HepG2 (cell line): ENCODE measurements at regions not wholly inside any gene's neighbourhood (a gene's known extent, or its start where the extent isn't known, plus 50 kb on each side); places are given as distances from the start of the nearest gene placed in this dataset.

Experiments used
- ATAC-seq: fragments of 200-7000 bp; cut with Tn5 transposase; 3 replicates; pipeline ENCODE4 v1.9.1; 2020; ENCODE audit warnings: mild to moderate bottlenecking, moderate library complexity
- BruUV-seq: library from RNA; stranded (reverse); fragments of 400-500 nt; replicated peaks from 2 replicates; lab custom pipeline; 2021; lab: Mats Ljungman, UMichigan
- CTCF ChIA-PET: fragments of 300-600 bp; formaldehyde crosslinking; extraction: SDS; loops from one replicate; lab custom pipeline; 2021; ENCODE audit warnings: low total read pairs, inconsistent platforms, low intra/inter-chr PET ratio; lab: Yijun Ruan, JAX
- POLR2A ChIA-PET: fragments of 350-600 bp; sonication (Branson Sonifier 250); formaldehyde crosslinking; loops from one replicate; lab custom pipeline; 2020; ENCODE audit warnings: antibody characterized with exemption, inconsistent platforms; lab: Yijun Ruan, JAX
- DNase-seq: peaks from one replicate; pipeline ENCODE4 v3.0.0-alpha.2; 2015; ENCODE audit warnings: low spot score
- FAIRE-seq: peaks from 3 replicates; lab custom pipeline; 2011; peaks lifted over from hg19 to GRCh38; lab: Jason Lieb, UNC
- H2AFZ ChIP-seq: one replicate; pipeline ENCODE4 v1.6.1; 2011; ENCODE audit warnings: low read length, inconsistent platforms
- H3K27ac ChIP-seq: fragments of 300-600 bp; 3 replicates; pipeline ENCODE4 v1.8.0; 2011; ENCODE audit warnings: mixed run types, mild to moderate bottlenecking, mixed read lengths, low read length, inconsistent platforms; ENCODE audit not compliant: insufficient read depth; ENCODE audit errors: extremely low read length
- H3K27me3 ChIP-seq, 2 experiments: fragments of 200-600 bp in 1 of 2; 2 replicates in 1 of 2; 3 replicates in 1 of 2; pipeline versions ENCODE4 v1.6.0 to v1.8.0; 2011; ENCODE audit warnings: low read length in 2 of 2, mild to moderate bottlenecking in 2 of 2, moderate library complexity in 2 of 2, inconsistent platforms in 1 of 2; ENCODE audit not compliant: insufficient read depth in 2 of 2, control insufficient read depth in 1 of 2
- H3K36me3 ChIP-seq, 2 experiments: fragments of 200-600 bp in 1 of 2; replicated peaks in 1 of 2; 2 replicates in 1 of 2; 3 replicates in 1 of 2; pipeline versions ENCODE4 v1.5.1 to v1.8.0; 2011; ENCODE audit warnings: low read length in 2 of 2, inconsistent platforms in 1 of 2; ENCODE audit not compliant: insufficient read depth in 2 of 2, control insufficient read depth in 1 of 2
- H3K4me1 ChIP-seq: 2 replicates; pipeline ENCODE4 v1.5.1; 2012; ENCODE audit warnings: low read length, inconsistent platforms; ENCODE audit not compliant: insufficient read depth
- H3K4me2 ChIP-seq: 2 replicates; pipeline ENCODE4 v1.6.0; 2011; ENCODE audit warnings: low read depth, low read length, inconsistent platforms
- H3K4me3 ChIP-seq, 3 experiments: fragments of 200-600 bp in 1 of 3; sonication (generic), shearing (Covaris generic) in 1 of 3; replicated peaks in 1 of 3; 2 replicates each; pipeline ENCODE4 v1.5.1; 2011 to 2016; ENCODE audit warnings: low read length in 3 of 3, inconsistent platforms in 2 of 3, low read depth in 2 of 3, mild to moderate bottlenecking in 2 of 3, control low read depth in 1 of 3, mixed read lengths in 1 of 3; ENCODE audit not compliant: insufficient read depth in 1 of 3
- H3K79me2 ChIP-seq: one replicate; pipeline ENCODE4 v1.6.1; 2011; ENCODE audit warnings: low read length, inconsistent platforms; ENCODE audit not compliant: insufficient read depth
- H3K9ac ChIP-seq: 2 replicates; pipeline ENCODE4 v1.6.0; 2011; ENCODE audit warnings: mild to moderate bottlenecking, low read depth, low read length, inconsistent platforms; ENCODE audit not compliant: insufficient read depth
- H3K9me3 ChIP-seq: 2 replicates; pipeline ENCODE4 v1.5.1; 2012; ENCODE audit warnings: mild to moderate bottlenecking, low read length
- H4K20me1 ChIP-seq: 2 replicates; pipeline ENCODE4 v1.6.0; 2011; ENCODE audit warnings: inconsistent platforms, mild to moderate bottlenecking, low read length, moderate library complexity; ENCODE audit not compliant: insufficient read depth
- CEBPB ChIP-seq: IDR thresholded peaks from 2 replicates; pipeline ENCODE4 v1.6.1; 2011; ENCODE audit warnings: low read depth, low read length, improper control_type of control experiment, borderline replicate concordance
- KLF6 ChIP-seq: IDR thresholded peaks from 2 replicates; pipeline ENCODE4 v1.8.0; 2016; ENCODE audit warnings: missing biosample characterization, missing genetic modification reagents
- PRPF4 ChIP-seq: fragments of 200-400 bp; formaldehyde crosslinking; IDR thresholded peaks from 2 replicates; pipeline ENCODE4 v1.6.1; 2016; ENCODE audit warnings: low read length, low read depth; ENCODE audit not compliant: poor library complexity, severe bottlenecking
- TRIM24 ChIP-seq: sonication (generic); formaldehyde crosslinking; IDR thresholded peaks from 2 replicates; pipeline ENCODE4 v1.8.0; 2022; ENCODE audit warnings: mild to moderate bottlenecking, missing genetic modification reagents
- WGBS: methylation state at CpG from one replicate; pipeline ENCODE4 v1.1.6; 2017; ENCODE audit warnings: low lambda C conversion rate; 5-methylcytosine and 5-hydroxymethylcytosine counted together
- in situ Hi-C: cut with HindIII; loops from 2 replicates; pipeline ENCODE4 v1.10.0; 2017; ENCODE audit warnings: low pct_unique_long_range_greater_than_20kb; ENCODE audit not compliant: extremely low pct_ligation_motif_present
- intact Hi-C: fragments of 100-400 bp; cut with micrococcal nuclease; formaldehyde crosslinking; loops from one replicate; pipeline ENCODE4 v1.10.0; 2022; ENCODE audit not compliant: unreplicated experiment
- TF ChIP-seq, protein P1 (sequence below): sonication (generic); formaldehyde crosslinking; IDR thresholded peaks from 2 replicates; pipeline ENCODE4 v1.4.0; 2020; ENCODE audit warnings: mild to moderate bottlenecking, missing genetic modification reagents
- TF ChIP-seq, protein P2 (sequence below): sonication (generic); formaldehyde crosslinking; IDR thresholded peaks from 2 replicates; pipeline ENCODE4 v1.4.0; 2020; ENCODE audit warnings: missing genetic modification reagents

DNA sequence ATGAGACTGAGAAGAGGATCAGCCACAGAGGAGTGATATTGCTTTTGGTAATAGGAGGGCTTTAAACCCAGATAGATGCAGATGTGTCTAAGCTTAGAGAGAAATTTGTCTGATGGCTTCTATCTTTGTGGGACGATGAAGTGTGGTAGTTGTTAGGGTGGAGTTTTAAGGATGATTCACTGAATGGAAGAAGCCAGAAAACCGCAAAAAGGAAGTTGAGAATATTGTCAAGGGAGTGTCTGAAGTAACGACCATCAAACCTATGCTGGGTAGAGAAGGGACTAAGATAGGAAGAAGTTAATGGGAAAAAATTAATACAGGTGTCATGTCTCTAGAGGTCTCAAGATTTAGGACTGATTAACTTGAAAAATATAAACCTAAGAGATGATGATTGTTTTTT, 195.6 kb upstream of the MC4R start (continued):
- TF ChIP-seq, protein P1, sequence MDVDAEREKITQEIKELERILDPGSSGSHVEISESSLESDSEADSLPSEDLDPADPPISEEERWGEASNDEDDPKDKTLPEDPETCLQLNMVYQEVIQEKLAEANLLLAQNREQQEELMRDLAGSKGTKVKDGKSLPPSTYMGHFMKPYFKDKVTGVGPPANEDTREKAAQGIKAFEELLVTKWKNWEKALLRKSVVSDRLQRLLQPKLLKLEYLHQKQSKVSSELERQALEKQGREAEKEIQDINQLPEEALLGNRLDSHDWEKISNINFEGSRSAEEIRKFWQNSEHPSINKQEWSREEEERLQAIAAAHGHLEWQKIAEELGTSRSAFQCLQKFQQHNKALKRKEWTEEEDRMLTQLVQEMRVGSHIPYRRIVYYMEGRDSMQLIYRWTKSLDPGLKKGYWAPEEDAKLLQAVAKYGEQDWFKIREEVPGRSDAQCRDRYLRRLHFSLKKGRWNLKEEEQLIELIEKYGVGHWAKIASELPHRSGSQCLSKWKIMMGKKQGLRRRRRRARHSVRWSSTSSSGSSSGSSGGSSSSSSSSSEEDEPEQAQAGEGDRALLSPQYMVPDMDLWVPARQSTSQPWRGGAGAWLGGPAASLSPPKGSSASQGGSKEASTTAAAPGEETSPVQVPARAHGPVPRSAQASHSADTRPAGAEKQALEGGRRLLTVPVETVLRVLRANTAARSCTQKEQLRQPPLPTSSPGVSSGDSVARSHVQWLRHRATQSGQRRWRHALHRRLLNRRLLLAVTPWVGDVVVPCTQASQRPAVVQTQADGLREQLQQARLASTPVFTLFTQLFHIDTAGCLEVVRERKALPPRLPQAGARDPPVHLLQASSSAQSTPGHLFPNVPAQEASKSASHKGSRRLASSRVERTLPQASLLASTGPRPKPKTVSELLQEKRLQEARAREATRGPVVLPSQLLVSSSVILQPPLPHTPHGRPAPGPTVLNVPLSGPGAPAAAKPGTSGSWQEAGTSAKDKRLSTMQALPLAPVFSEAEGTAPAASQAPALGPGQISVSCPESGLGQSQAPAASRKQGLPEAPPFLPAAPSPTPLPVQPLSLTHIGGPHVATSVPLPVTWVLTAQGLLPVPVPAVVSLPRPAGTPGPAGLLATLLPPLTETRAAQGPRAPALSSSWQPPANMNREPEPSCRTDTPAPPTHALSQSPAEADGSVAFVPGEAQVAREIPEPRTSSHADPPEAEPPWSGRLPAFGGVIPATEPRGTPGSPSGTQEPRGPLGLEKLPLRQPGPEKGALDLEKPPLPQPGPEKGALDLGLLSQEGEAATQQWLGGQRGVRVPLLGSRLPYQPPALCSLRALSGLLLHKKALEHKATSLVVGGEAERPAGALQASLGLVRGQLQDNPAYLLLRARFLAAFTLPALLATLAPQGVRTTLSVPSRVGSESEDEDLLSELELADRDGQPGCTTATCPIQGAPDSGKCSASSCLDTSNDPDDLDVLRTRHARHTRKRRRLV (CRISPR knock-in tag): no peak
- no peak for TF ChIP-seq PRPF4
- TF ChIP-seq TRIM24 (CRISPR knock-in tag): no peak
- TF ChIP-seq, protein P2, sequence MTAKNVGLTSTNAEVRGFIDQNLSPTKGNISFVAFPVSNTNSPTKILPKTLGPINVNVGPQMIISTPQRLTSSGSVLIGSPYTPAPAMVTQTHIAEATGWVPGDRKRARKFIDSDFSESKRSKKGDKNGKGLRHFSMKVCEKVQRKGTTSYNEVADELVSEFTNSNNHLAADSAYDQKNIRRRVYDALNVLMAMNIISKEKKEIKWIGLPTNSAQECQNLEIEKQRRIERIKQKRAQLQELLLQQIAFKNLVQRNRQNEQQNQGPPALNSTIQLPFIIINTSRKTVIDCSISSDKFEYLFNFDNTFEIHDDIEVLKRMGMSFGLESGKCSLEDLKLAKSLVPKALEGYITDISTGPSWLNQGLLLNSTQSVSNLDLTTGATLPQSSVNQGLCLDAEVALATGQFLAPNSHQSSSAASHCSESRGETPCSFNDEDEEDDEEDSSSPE: no peak

DNA sequence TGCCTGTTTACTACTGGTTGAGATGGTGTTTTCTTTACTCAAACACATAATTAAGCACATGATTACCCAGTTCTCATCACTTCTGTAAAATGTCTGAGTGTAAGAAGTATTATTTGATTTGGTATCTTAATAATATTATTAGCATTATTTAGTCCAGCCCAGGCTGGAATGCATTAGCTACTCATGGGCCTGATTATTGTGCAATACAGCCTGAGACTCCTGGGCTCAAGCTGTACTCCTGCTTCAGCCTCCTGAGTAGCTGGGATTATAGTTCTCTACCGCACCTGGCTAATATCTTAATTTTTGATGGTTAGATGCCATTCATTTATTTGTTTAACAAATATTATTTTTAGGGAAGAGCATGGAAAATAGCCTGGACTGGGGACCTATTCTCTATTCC, 197.6 kb upstream of the MC4R start:
- intact Hi-C loops (no loop called here), in situ Hi-C loops (no loop called here)
- H3K4me3 ChIP-seq: no peak overlapping the region
- H3K4me1 ChIP-seq: no peaks in the 10 kb centered on the region
- H3K4me2 ChIP-seq: no peak overlapping the region
- no peaks in the 10 kb centered on the region for H3K27me3 ChIP-seq
- no peak overlapping the region for H3K27ac ChIP-seq
- H3K9ac ChIP-seq: no peak overlapping the region
- FAIRE-seq: no peak
- H3K36me3 ChIP-seq: no peaks in the 10 kb centered on the region
- H4K20me1 ChIP-seq: no peaks in the 10 kb centered on the region
- CTCF ChIA-PET: no interaction called here
- H2AFZ ChIP-seq: no peak overlapping the region
- WGBS: 4% methylated on average over 1 of the region's 1 CpG
- POLR2A ChIA-PET: no interaction called here
- no TSS peak for BruUV-seq
- no peak for ATAC-seq
- no peak for TF ChIP-seq KLF6 (CRISPR knock-in tag)
- peak; percentile 70; the same call in 1 of the 2 replicates for TF ChIP-seq CEBPB
- TF ChIP-seq, all 625 proteins: peak for 1
- Histone ChIP-seq H3K9me3 (no peaks in the 10 kb centered on the region), H3K79me2 (no peaks in the 10 kb centered on the region)
- DNase-seq: no peak
